Putamen (tissue), 1 donor: ENCODE measurements at regions not wholly inside any gene's neighbourhood (a gene's known extent, or its start where the extent isn't known, plus 50 kb on each side); places are given as distances from the start of the nearest gene placed in this dataset.
"Not testable (repeated sequence)": the region's sequence is repeated elsewhere in the genome, so short reads cannot be mapped to it uniquely, and the experiment has no call there.

Source experiments
- DNase-seq: peaks from one replicate; pipeline ENCODE4 v3.0.0-alpha.2; 2016; ENCODE audit warnings: low spot score

DNA sequence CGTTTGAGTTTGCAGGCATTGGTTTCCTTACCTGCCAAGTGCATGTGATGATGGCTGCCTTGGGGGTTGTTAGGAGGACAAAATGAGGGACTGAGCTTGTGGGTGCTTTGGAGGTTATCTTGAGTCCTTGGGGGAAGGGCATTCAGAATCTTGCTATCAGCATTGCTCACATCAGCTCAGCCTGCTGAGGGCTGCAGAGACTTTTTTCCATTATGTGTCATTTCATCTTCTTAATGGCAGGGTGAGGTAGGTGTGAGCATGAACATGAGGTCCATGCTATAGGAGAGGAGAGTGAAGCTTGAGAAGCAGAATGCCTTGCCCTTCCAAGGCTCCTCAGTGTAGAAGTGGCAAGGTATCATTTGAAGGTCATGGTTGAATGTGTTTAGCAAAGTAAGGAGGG, 112.3 kb downstream of the MIAT start:
- no peak for DNase-seq

DNA sequence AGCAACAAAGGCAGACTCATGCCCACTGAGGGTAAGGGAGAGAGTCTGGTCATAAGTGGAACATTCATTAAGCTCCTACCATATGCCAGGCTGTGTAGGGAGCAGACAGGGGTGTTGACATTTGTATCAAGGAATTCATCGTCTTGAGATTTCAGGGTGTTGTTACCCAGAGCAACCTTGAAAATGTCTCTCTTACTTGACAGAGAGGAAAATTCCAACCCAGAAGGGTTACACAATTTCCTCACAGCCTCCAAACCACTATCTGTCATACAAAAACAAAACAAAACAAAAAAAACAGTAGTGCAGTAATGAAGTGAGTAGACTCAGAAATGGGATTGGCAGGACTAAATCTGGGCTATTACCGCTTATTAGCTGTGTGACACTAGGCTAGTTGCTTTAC, 113.2 kb downstream of the MIAT start:
- no peak for DNase-seq

DNA sequence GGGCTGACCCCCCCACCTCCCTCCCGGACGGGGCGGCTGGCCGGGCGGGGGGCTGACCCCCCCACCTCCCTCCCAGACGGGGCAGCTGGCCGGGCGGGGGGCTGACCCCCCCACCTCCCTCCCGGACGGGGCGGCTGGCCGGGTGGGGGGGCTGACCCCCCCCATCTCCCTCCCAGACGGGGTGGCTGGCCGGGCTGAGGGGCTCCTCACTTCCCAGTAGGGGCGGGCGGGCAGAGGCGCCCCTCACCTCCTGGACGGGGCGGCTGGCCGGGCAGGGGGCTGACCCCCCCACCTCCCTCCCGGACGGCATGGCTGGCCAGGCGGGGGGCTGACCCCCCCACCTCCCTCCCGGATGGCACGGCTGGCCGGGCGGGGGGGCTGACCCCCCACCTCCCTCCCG, 115.7 kb downstream of the MIAT start:
- DNase-seq: not testable (repeated sequence)

DNA sequence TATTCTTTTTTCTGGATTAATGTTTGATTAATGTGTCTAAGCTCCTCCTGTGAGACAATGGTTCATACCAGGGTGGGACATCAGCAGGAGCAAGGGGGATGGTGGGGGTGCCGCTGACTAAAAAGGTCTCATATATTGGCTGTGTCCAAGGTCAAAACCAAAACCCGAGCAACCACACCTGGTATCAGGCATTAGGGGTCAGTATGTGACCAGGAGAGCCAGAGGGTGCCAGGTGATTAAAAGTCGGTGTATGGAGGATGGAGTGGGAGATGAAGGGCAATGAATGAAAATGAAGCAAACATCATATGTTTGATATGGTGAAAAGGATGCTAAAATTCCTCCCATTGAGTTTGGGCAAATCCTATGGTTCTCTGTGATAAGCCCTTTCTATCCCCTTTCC, 118.0 kb downstream of the MIAT start:
- DNase-seq: no peak

DNA sequence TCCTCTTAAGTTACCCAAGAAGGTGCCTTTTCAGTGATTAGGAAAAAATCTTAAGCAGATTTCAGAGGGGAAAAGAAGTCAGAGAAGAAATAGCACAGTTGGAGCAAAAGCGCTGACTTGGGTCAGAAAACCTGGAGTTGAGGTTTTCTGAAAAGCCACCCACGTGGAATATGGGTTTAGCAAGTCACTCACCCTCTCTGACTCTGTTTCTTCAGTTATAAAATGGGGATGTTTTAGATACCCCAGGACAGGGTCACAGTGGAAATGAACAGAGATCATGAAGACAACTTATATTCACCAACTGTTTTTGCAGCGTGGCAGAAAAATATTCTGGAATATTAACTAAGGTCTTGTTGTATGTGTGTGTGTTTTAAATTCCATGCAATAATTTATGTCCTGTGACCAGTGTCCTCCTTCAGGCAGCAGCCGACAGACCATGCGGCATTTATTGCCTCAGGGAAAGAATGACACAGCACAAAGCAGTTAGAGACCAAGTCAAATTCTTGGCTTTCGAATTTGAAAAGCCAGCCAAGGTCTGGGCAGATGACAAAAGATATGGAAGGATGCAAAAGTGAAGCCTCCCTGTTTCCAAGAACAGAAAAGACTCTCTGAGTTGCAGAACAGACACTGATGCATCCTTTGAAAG, 119.9 kb downstream of the MIAT start:
- no peak for DNase-seq

DNA sequence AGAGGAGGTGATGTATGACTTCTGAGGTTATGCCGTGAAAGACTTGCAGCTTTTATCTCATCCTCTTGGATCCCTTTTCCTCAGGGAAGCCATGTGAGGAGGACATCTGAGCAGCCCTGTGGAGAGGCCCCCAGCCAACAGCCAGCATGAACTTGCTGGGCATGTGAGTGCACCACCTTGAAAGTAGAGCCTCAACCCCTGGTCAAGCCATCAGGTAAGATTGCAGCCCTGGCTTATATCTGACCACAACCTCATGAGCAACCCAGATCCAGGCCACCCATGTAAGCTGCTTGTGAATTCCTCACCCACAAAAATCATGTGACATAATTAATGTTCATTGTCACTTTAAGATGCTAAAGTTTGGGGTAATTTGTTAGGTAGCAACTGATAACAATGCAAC, 121.0 kb downstream of the MIAT start:
- DNase-seq: no peak

DNA sequence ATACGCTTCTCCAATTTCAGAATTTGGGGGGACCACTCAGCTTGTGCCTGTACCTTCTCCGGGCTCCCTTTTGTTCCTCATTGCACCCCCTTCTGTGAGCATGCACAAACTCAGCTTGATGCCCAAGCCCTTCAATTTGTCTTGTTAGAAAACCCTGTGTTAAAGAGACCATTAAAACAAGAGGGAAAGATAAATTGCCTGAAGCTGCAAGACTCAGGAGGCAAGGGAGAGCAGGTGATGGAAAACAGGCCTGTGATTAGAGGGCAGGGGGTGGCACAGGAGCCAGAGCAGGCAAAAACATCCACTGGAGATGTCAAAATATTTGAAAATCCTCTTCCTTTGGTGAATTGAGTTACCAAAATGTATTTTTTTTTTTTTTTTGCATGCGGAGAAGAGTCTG, 121.7 kb downstream of the MIAT start:
- no peak for DNase-seq

DNA sequence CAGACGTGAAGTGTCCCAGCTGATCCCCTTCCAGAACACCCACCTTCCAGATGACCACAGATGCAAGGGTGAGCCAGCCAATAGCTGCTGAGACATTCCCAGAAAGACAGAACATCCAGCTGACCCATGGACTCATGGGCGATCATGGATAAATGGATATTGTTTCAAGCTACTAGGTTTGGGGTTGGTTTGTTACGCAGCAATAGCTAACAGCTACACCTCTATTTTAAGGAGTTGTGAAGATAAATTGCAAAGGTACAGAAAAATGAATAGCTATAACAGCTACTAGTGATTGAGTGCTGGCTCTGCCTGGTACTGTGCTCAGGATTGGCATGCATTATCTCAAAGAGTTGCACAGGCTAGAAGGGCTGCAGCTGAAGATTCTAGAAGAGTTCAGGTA, 122.5 kb downstream of the MIAT start:
- no peak for DNase-seq

DNA sequence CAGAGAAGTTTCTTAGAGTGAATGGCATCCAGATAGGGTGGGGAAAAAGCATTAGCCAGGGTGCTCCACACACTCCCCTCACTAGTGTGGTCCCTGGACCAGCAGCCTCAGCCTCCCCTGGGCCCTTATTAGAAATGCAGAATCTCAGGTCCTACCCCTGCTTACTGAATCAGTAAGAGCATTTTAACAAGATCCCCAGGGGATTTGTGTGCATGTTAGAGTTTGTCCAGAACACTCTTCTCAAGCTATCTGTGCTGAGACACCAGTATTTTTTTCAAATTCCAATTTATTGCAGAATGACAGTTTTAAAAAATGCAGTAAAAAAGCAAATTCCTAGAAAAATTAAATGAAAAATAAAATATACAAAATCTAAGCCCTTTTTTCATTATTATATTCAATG, 123.1 kb downstream of the MIAT start:
- no peak for DNase-seq

DNA sequence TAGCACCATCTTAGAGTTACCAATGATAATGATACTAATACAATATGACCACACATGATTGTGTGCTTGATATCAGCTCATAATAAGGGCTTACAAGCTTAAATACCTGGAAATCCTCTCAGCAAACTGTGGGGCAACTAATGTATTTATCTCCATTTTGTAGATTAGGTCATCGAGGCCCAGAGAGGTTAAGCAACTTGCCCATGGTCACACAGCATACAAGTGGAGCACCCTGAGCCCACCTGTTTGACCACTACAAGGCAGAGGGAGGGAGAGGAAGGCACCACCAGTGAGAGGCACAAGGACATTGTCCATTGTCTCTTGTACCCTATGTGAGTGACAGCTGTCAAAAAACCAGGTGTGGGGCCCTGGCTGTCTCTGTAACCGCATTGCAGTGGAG, 123.7 kb downstream of the MIAT start:
- no peak for DNase-seq

DNA sequence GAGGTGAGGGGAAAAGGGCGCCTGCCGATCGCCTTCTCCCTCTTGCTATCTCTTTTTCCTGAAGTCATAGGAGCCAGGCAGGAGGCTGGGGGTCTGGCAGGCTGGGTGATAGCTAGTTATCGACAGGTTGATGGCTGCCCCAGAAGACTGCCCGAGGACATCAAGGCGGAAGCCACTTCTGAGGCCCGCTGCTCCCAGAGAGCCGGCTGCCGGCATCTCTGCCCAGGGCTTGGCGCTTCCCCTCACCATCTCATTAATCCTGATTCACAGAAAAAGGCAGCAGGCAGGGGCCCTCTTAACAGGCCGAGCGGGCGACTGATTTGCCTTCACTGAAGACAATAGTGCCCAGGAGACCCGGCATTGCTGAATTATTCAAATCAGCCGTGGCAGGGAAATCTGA, 124.2 kb downstream of the MIAT start:
- DNase-seq: no peak

DNA sequence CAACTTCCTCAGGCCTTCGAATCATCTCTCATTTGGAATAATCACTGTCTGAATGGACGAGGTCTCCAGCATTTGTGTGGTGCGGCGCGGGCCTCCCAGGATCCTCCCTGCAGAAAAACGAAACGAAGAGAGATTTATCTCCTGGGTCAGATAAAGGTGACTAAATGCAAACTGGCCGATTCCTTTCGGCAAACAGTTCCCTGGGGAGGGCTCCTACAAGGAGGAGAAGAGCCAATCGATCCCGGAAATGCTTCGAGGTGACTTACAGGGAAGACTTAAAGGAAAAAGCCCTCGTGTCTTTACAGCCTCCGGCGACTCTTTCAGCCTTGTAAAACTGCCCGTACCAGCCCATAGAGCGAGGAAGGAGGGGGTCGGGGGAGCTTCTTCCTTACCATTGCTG, 126.5 kb downstream of the MIAT start:
- DNase-seq: no peak

DNA sequence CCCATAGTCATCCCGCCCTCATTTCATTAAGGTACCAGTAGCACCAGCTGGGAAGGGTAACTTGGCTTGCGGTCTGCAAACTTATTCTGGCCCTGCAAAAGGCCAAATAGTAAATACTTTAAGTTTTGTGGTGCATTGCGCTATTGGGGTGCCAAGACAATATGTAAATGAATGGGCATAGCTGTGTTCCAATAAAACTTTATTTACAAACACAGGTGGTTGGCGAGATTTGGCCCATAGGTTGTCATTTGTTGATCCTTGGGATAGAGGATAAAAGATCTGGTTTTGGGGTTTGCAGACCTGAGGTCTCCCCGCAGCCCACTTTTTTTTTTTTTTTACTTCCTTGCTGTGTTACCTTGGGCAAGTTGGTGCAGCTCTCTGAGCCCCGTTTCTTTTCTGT, 127.4 kb downstream of the MIAT start:
- DNase-seq: no peak

DNA sequence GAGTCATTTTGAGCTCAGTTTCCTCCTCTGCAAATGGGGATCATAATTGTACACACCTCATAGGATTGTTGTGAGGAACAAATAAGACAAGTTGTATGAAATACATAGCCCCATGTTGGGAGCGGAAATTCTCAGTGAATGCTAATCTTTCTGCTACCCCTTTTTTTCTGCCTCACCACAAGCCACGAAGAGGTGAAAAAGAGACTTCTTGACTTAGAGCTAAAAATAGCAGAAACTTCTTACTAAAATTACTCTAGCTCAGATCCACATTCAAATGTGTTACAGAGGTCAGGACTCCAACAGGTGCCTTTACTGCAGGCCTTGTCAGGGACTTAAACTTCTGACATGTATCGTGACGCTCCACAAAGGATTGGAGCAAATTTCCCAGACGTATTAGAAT, 128.5 kb downstream of the MIAT start:
- no peak for DNase-seq

DNA sequence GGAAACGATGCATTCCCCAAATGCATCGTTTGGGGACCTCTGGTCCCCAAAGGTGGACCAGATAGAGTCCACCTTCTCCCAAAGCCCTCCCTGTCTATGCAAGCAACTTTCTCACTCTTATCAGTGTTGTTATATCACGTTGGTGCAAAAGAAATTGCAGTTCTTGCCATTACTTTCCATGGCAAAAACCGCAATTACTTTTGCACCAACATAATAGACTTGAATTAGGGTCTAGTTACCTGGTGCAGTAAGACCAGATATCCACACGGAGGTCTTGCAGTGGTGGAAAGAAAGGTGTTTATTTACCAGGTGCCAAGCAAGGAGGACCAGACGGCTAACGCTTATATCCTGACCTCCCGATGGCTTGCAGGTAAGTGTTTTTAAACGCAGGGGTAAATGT, 129.0 kb downstream of the MIAT start:
- DNase-seq: no peak

DNA sequence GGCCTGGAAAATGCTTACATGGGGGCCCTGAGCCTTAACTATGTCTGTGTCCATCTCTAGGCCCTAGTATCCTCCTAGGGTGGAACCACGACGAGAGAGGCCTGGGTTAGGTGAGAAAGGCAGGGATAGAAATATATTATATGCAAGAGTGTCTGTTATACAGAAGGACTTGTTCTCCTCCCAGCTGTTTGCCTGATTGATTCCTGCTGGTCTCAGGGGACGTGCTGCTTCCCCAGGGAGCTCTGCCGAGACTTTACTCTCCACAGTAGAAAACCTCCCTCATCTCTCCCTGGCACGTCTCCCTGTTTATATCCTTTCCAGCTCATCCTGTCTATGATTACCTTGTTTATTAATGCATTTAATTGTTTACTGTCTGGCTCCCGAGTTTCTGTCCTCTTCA, 132.6 kb downstream of the MIAT start:
- DNase-seq: no peak

DNA sequence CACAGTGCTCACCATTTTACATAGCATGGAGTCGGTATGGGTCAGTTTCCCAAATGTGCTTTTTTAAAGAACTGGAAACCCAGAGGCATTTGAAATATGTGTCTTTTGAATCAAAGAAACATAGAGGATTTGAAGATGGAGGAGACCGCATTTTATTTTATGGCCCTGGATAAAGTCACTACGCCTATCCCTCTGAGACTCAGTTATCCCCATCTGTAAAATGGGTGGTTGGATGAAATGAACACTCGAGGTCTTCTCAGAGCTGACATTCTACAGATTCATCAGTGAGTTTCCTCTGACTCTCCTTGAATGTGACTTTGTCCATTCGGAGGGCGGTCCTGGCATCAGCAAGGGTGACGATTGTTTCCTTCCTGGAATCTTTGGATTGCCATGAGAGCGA, 135.1 kb downstream of the MIAT start:
- DNase-seq: no peak

DNA sequence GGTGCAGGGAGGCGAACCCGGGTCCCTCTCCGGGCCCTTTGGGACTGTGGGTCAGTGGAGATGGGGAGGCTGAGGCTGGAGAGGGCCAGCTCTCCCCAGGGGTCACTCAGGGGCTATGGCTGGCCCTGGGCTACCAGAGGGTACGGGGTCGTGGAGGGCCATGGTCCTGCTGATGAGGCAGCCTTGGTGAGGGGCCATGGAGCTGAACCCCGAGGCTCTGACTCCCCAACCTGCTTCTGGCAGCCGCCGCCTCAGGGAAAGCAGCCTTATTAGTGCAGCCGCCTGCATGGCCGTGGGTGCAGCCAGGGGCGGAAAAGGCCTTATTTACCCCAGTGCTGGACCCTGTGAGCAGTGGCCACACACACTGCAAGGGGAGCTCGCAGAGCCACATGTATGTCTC, 139.4 kb downstream of the MIAT start:
- DNase-seq: no peak

DNA sequence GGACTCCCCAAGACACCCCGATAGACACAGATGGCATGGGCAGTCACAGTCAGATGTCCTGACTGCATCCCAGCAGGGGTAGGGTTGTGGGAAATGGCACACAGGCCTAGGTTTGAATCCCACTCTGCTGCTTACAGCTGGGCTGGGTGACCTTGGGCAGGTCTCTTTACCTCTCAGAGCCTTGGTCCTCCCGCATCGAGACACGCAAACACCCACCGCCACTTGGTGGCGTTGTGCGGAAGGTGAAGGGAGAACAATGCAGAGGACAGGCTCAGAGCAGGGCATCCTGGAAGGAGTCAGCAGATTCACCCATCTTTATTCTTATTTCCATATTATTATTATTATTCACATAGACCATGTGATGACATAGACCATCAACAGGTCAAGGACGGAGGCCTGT, 140.5 kb downstream of the MIAT start:
- DNase-seq: no peak

DNA sequence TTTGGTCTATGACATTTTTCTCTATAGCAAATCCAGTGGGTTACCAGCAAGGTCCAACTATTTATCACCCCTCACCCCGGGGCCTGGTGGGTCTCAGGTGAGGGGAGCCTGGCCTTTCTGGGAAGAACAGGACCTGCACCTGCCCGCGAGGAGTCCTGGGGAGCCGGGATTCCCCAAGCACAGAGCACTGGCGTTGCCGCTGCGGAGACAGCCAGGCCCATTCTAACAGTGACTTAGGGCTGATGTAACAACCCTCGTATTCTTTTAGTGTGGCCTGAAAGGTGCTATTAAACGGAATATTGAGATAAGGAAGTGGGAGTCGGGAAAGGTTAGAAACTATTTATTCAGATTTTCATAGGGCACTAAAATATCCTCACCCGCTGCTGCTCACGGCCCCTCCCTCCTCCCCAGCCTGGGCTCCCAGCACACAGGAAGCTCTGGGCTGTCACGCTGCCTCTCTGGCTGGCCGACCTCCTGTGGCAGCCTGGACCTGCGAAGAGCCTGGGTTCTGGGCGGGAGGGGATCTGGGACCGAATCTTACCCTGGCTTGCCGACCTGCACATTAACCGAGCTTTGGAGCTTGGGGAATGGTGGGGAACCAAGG, 141.2 kb downstream of the MIAT start:
- no peak for DNase-seq

DNA sequence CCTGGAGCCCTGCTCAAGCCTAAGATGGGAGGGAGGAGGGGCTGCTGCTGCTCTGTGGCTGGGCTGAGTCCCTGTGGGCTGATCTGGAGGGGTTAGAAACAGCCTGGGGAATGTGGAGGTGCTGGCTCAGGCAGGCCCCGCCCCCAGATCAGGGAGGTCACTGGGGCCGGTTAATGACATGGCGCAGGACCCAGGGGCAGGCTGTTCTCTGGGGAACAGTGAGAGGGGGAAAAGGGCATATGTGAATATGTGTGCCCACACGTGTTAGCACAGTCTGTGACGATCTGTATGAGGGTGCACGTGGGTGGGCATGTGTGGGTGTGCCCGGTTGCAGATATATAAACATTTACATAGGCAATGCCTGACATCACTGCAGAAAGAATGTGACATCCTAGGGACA, 143.5 kb downstream of the MIAT start:
- DNase-seq: no peak

DNA sequence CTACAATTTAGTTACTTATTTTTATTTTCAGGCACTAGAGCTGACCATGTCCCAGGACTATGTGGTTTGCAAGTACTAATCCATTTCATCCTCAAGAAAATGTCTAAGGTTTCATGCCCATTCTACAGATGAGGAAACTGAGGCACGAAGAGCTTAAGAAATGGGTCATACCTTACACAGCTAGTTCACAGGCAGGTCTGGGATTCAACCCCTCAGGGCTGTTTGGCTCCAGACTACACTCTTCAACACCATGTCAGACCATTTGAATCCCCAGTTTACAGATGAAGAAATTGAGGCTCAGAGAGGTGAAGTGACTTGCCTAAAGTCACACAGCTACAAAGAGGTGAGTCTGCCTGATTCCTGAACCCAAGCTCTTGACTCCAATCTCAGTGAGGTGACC, 144.1 kb downstream of the MIAT start:
- DNase-seq: no peak

DNA sequence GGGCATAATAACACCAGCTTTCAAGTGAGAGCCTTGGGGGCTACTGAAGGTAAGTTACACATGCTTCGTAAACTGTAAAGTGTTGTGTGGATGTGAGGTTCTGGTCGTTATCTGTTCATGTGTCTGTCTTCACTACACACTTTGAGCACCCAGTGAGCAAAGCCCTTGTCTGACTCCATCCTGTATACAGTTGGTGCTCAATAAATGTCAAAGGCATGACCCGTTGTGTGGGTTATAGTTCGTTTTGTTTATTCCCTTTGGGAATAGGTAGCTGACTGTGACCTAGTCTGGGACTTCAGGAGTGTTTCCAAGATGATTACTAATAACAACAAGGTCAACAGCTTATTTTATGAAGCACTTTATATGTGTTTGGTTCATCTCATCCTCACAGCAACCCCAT, 146.9 kb downstream of the MIAT start:
- DNase-seq: no peak

DNA sequence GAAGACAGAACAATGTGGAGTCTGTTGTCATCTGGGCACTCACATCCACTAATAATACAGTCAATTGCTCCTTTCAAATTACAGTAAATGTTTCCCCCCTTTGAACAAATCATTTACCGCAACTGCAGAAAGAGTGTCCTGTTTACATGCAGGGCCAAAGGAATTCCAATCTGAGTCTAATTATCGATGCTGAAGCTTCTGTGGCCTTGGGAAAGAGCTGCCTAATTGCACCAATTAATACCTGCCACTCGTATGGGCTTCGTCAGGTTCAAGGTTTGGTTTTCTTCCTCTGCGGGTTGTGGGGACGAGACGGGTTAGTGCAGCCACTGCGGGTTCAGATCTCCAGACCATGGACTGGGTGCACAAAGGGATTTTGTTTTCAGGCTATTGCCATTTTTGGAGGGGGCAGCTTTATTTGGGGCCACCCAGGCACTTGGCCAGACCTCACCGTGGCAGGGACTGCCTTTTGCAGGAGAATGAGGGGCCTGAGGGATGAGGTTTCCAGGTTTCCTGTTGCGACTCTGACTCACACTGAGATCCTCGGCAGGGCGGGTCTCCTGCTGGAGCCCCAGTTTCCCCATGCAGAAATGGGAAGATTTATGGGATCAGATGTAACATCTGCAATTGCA, 147.6 kb downstream of the MIAT start:
- DNase-seq: no peak
